ENCODE measurements at regions not wholly inside any gene's neighbourhood (a gene's known extent, or its start where the extent isn't known, plus 50 kb on each side); places are given as distances from the start of the nearest gene placed in this dataset.

DNA sequence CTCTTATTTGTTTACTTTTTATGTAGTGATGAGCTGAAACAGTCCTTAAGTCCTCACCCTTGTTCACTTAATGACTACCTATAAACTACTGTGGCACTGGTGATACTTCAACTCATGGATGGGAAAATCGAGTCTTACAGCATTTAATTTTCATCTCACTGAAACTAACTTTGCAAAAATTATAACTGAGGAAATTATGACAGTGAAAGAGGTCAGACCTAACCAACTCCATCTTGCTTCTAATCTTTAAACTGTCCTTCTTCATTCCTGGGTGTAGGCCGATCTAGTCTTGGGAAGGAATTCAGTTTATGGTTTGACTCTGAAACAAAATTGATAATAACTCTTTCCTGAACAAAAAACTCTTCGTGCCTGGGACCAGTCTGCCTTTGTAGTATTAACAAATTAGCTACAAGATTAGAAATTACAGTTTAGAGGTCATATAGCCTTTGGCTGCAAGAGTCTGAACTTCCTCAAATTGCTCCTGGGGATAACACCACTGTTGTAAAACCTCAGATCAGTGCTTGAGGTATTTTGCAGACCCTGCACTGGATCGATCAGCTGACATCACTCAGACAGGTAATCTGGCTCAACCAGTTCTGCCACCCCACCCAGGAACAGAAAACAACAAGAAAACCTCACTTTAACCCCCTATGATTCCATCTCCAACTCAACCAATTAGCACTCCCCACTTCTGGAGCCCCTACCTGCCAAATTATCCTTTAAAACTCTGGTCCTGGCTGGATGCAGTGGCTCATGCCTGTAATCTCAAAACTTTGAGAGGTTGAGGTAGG, 995.7 kb upstream of the PRKX start:
- ChIA-PET POLR2A (no interaction called here), CTCF (no interaction called here)
- no peak for DNase-seq (ENCODE audit: extremely low spot score)
- TF ChIP-seq BHLHE40 (IDR thresholded peaks at IDR 0.05; ENCODE audit: borderline replicate concordance) (no peak), ZNF384 (IDR thresholded peaks at IDR 0.05) (no peak), LEF1 (IDR thresholded peaks at IDR 0.05; ENCODE audit: borderline replicate concordance) (no peak), NFRKB (IDR thresholded peaks at IDR 0.05) (no peak), TARDBP (IDR thresholded peaks at IDR 0.05) (no peak), ARNT (IDR thresholded peaks at IDR 0.05) (no peak), SUZ12 (IDR thresholded peaks at IDR 0.05) (no peak), FOXM1 (IDR thresholded peaks at IDR 0.05; ENCODE audit: borderline replicate concordance) (no peak), ELF4 (IDR thresholded peaks at IDR 0.05) (no peak)
- TF ChIP-seq, protein P1, sequence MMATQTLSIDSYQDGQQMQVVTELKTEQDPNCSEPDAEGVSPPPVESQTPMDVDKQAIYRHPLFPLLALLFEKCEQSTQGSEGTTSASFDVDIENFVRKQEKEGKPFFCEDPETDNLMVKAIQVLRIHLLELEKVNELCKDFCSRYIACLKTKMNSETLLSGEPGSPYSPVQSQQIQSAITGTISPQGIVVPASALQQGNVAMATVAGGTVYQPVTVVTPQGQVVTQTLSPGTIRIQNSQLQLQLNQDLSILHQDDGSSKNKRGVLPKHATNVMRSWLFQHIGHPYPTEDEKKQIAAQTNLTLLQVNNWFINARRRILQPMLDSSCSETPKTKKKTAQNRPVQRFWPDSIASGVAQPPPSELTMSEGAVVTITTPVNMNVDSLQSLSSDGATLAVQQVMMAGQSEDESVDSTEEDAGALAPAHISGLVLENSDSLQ (IDR thresholded peaks at IDR 0.05) = no peak

DNA sequence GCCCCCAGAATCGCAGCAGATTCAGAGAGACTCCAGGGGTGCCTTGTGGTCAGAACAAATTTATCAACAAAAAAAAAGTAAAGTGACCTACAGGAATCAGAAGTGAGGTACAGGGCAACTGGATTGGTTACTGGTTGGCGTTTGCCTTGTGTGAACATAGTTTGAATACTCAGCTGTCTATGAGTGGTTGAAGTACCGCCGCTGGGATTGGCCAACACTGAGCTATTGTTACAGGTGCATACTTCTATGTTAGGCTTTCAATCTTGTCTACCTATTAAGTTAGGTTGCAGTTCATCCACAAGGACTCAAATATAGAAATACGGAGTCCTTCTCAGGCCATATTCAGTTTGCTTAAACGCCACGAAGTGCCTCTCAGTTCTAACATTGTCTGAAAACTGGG, 993.5 kb upstream of the PRKX start:
- ChIA-PET CTCF (no interaction called here), POLR2A (no interaction called here)
- DNase-seq (ENCODE audit: extremely low spot score) = no peak
- TF ChIP-seq CTBP1 (IDR thresholded peaks at IDR 0.05; ENCODE audit: borderline replicate concordance) (no peak), TARDBP (IDR thresholded peaks at IDR 0.05) (no peak), SP1 (IDR thresholded peaks at IDR 0.05) (no peak), ELF4 (IDR thresholded peaks at IDR 0.05) (no peak), L3MBTL2 (conservative IDR thresholded peaks at IDR 0.05) (no peak), FOXA1 (IDR thresholded peaks at IDR 0.05) (no peak), NFRKB (IDR thresholded peaks at IDR 0.05) (no peak), FOXM1 (IDR thresholded peaks at IDR 0.05; ENCODE audit: borderline replicate concordance) (no peak), HDGF (IDR thresholded peaks at IDR 0.05; ENCODE audit: borderline replicate concordance) (no peak), BHLHE40 (IDR thresholded peaks at IDR 0.05; ENCODE audit: borderline replicate concordance) (no peak), SUZ12 (IDR thresholded peaks at IDR 0.05) (no peak), ARNT (IDR thresholded peaks at IDR 0.05) (no peak), ZNF384 (IDR thresholded peaks at IDR 0.05) (no peak), LEF1 (IDR thresholded peaks at IDR 0.05; ENCODE audit: borderline replicate concordance) (no peak), FOXK2 (IDR thresholded peaks at IDR 0.05) (no peak)
- TF ChIP-seq, protein P1 (IDR thresholded peaks at IDR 0.05) = no peak

DNA sequence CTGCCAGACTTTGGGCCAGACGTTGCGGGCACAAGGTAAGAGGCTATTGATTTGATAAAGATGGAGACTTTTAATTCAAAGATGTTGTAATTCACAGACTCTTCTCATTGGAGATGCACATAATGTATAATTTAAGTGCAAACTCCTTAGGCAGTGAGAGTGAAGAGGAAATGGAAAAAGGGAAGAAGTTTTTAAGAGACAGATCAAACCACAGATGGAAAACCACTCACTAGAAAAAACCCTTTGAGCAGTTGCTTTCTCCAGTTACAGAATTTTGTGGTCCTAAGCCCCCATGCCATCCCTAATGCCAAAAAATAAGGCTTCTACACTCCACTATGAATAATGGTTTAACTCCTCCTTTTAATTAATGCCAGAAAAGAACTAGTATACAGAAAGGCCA, 977.1 kb upstream of the PRKX start:
- ChIA-PET POLR2A (no interaction called here), CTCF (no interaction called here)
- TF ChIP-seq ZNF384 (IDR thresholded peaks at IDR 0.05) = no peak
- TF ChIP-seq LEF1 (IDR thresholded peaks at IDR 0.05; ENCODE audit: borderline replicate concordance) = no peak
- no peak for TF ChIP-seq TARDBP (IDR thresholded peaks at IDR 0.05)
- no peak for TF ChIP-seq SUZ12 (IDR thresholded peaks at IDR 0.05)
- no peak for TF ChIP-seq L3MBTL2 (conservative IDR thresholded peaks at IDR 0.05)
- TF ChIP-seq CTBP1 (IDR thresholded peaks at IDR 0.05; ENCODE audit: borderline replicate concordance) = no peak
- TF ChIP-seq BHLHE40 (IDR thresholded peaks at IDR 0.05; ENCODE audit: borderline replicate concordance) = no peak
- TF ChIP-seq NFRKB (IDR thresholded peaks at IDR 0.05) = no peak
- no peak for TF ChIP-seq SP1 (IDR thresholded peaks at IDR 0.05)
- TF ChIP-seq FOXM1 (IDR thresholded peaks at IDR 0.05; ENCODE audit: borderline replicate concordance) = no peak
- no peak for TF ChIP-seq HDGF (IDR thresholded peaks at IDR 0.05; ENCODE audit: borderline replicate concordance)
- TF ChIP-seq ARNT (IDR thresholded peaks at IDR 0.05) = no peak
- no peak for TF ChIP-seq FOXA1 (IDR thresholded peaks at IDR 0.05)
- TF ChIP-seq ELF4 (IDR thresholded peaks at IDR 0.05) = no peak
- TF ChIP-seq, protein P1 (IDR thresholded peaks at IDR 0.05) = no peak
- DNase-seq (ENCODE audit: extremely low spot score) = no peak

DNA sequence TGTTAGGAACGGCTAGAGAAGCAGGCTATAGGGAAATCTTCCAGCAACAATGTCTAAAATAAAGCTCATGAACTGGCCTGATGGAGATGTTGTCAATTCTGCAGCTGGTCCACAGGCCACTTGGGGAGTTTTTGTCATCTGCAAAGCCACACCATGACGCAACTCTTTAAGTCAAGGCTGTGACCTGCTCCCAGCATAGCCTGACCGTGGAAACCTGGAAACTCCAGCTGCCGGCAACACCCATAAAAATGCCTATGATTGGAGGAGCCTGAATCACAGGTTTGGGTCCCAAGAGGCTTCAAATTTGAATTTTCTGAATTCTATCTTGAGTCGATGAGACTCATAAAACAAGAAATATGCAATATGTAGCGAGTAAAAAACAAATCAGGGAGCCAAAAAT, 969.2 kb upstream of the PRKX start:
- DNase-seq (ENCODE audit: extremely low spot score) = no peak
- CTCF ChIA-PET = no interaction called here
- TF ChIP-seq ZNF384 (IDR thresholded peaks at IDR 0.05) = no peak
- TF ChIP-seq LEF1 (IDR thresholded peaks at IDR 0.05; ENCODE audit: borderline replicate concordance) = no peak
- TF ChIP-seq, protein P1 (IDR thresholded peaks at IDR 0.05) = no peak
- no peak for TF ChIP-seq ARNT (IDR thresholded peaks at IDR 0.05)
- no peak for TF ChIP-seq FOXK2 (IDR thresholded peaks at IDR 0.05)
- no peak for TF ChIP-seq CTBP1 (IDR thresholded peaks at IDR 0.05; ENCODE audit: borderline replicate concordance)
- no peak for TF ChIP-seq SUZ12 (IDR thresholded peaks at IDR 0.05)
- no peak for TF ChIP-seq L3MBTL2 (conservative IDR thresholded peaks at IDR 0.05)
- no peak for TF ChIP-seq NFRKB (IDR thresholded peaks at IDR 0.05)
- TF ChIP-seq TARDBP (IDR thresholded peaks at IDR 0.05) = no peak
- POLR2A ChIA-PET = no interaction called here

DNA sequence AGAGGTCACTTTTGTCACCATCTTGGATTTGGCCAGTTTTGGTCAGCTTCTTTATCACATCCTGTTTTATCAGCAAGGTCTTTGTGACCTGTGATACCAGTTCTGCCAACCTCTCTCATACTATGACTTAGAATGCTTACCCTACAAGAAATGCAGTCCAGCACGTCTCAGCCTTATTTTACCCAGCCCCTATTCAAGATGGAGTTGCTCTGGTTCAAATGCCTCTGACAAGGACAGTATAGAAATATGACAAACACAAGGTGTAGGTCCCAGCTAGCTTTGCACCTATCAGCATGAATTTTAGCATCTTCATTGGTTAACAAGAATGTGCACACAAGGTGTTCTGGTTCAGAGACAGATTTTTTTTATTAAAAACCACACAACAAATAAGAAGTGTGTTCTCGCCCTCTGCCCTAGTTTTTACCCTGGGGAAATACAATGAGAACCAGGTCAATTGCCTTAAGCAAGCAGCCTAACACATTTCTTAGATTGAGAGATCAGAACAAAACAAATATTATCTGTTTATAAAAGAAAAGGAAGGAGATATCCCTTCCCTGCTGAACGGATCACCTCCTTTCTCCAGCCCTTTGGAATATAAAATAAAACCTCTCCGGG, 962.3 kb upstream of the PRKX start:
- TF ChIP-seq L3MBTL2 (conservative IDR thresholded peaks at IDR 0.05) (no peak), SUZ12 (IDR thresholded peaks at IDR 0.05) (no peak), LEF1 (IDR thresholded peaks at IDR 0.05; ENCODE audit: borderline replicate concordance) (no peak), NFRKB (IDR thresholded peaks at IDR 0.05) (no peak)
- ChIA-PET CTCF (no interaction called here), POLR2A (no interaction called here)
- no peak for DNase-seq (ENCODE audit: extremely low spot score)
